HG02642 (cell line): ENCODE measurements at regions not wholly inside any gene's neighbourhood (a gene's known extent, or its start where the extent isn't known, plus 50 kb on each side); places are given as distances from the start of the nearest gene placed in this dataset.

Experiments used
- ATAC-seq: cut with Tn5 transposase; IDR thresholded peaks from one replicate; pipeline ENCODE4 v1.9.1; 2021; ENCODE audit warnings: mild to moderate bottlenecking; ENCODE audit not compliant: unreplicated experiment, poor library complexity

GRCh38 chr2:15731213-15731888 is 139.7 kb downstream of the DDX1 start:
- ATAC-seq = no peak

- ATAC-seq = peak; percentile 3
These were observed 140.2 kb downstream of the DDX1 start for GRCh38 chr2:15731889-15732271.

GRCh38 chr2:15732341-15733077 is 140.8 kb downstream of the DDX1 start:
- peak; percentile 95 for ATAC-seq

GRCh38 chr2:15733867-15734673 is 142.4 kb downstream of the DDX1 start:
- no peak for ATAC-seq

- no peak for ATAC-seq
These were observed 143.2 kb downstream of the DDX1 start for GRCh38 chr2:15734674-15735483.

GRCh38 chr2:15735484-15736326 is 144.0 kb downstream of the DDX1 start:
- ATAC-seq = no peak

- no peak for ATAC-seq
These were observed 144.9 kb downstream of the DDX1 start for GRCh38 chr2:15736396-15737180.

GRCh38 chr2:15737314-15738224 is 145.9 kb downstream of the DDX1 start:
- ATAC-seq = no peak

GRCh38 chr2:15738225-15738546 is 146.5 kb downstream of the DDX1 start:
- no peak for ATAC-seq

GRCh38 chr2:15738943-15739342 is 147.3 kb downstream of the DDX1 start:
- ATAC-seq = no peak

- ATAC-seq = no peak
These were observed 153.2 kb downstream of the DDX1 start for GRCh38 chr2:15744820-15745219.

- ATAC-seq = no peak
These were observed 153.7 kb downstream of the DDX1 start for GRCh38 chr2:15745350-15745749.

- ATAC-seq = no peak
These were observed 154.4 kb downstream of the DDX1 start for GRCh38 chr2:15745907-15746702.

GRCh38 chr2:15746703-15747550 is 155.3 kb downstream of the DDX1 start:
- no peak for ATAC-seq

- no peak for ATAC-seq
These were observed 156.2 kb downstream of the DDX1 start for GRCh38 chr2:15747603-15748471.
